ENCODE measurements at regions not wholly inside any gene's neighbourhood (a gene's known extent, or its start where the extent isn't known, plus 50 kb on each side); places are given as distances from the start of the nearest gene placed in this dataset.

DNA sequence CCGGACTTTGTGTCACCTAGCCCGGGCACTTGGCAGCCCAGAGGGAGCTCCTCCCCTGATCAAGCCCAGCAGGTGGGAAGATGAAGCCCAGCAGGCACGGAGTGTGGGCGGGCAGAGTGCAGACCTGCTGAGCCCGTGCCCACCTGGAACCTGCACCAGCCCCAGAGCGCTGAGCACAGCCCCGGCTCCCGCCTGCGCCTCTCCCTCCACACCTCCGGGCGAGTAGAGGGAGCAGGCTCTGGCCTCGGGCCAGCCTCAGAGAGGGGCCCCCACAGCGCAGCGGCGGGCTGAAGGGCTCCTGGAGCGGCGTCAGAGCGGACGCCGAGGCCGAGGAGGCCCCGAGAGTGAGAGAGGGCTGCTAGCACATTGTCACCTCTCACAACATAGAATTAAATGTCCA is 257.7 kb downstream of the VGLL3 start:
- DNase-seq, result no peak

DNA sequence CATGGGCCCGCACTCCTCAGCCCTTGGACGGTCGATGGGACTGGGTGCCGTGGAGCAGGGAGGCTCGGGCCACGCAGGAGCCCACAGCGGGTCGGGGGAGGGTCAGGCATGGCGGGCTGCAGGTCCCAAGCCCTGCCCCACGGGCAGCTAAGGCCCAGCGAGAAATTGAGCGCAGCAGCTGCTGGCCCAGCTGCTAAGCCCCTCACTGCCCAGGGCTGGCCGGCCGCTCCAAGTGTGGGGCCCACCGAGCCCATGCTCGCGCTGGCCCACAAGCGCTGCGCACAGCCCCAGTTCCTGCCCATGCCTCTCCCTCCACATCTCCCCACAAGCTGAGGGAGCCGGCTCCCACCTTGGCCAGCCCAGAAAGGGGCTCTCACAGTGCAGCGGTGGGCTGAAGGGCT is 259.4 kb downstream of the VGLL3 start:
- no peak for DNase-seq

DNA sequence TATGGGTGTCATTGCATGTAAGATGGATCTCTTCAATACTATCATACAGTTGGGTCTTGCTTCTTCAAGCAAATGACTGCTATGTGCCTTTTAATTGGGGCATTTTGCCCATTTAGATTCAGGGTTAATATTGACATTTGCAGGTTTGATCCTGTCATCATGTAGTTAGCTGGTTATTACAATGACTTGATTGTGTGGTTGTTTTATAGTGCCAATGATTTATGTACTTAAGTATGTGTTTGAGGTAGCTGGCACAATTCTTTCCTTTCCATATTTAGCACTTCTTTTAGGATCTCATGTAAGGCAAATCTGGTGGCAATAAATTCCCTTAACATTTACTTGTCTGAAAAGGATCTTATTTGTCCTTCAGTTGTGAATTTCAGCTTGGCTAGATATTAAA is 267.5 kb downstream of the VGLL3 start:
- no peak for DNase-seq

DNA sequence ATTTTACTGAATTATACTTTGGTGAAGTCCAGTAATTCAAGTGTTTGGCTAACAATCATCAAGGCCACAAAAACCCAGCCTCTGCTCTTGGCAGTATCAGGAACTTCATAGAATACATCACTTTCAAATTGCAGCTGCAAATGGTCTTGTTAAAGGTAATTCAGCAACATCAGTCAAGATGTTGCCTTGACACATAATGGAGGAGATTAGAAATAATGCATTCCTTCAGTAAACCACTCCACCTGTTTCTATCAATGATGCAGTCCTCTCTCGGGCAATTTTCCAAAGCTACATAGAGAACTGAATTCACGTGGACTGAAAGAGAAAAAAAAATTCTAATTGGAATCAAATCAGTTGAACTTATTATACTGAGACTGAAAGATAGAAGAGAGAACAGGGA is 279.3 kb downstream of the VGLL3 start:
- DNase-seq, result no peak

DNA sequence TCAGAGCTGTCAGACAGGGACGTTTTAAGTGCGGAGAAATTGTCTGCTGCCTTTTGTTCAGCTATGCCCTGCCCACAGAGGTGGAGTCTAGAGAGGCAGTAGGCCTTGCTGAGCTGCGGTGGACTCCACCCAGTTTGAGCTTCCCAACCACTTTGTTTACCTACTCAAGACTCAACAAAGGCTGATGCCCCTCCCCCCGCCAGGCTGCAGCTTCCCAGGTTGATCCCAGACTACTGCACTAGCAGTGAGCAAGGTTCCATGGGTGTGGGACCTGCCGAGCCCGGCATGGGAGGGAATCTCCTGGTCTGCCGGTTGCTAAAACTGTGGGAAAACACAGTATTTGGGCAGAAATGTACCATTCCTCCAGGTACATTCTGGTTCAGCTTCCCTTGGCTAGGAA is 282.1 kb downstream of the VGLL3 start:
- DNase-seq, result no peak

DNA sequence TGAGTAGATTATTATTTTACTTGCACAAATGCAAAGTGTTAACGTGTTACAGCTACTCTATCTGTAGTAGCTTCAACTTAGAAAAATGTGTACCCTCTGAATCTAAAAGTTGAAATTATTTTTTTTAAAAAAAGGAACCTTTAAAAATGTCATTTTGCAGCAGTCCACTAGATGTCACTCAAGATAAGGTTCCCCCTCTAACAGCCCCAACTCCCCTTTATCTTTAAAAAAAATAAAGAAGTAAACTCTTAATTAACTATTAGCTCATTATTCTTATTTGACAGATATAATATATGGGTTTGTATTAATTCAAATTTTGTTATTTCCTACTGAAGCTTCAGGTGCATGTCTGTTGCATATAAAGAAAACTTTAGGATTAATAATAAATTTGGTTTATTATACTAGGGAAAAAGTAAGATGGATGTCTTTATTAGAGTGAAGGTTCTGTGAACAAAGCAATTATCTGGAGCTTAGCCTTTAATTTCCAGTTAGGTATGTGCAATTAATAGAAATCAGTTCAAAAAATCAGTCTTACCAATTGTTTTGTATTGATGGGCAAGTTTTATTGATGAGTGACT is 288.5 kb downstream of the VGLL3 start:
- no peak for DNase-seq

DNA sequence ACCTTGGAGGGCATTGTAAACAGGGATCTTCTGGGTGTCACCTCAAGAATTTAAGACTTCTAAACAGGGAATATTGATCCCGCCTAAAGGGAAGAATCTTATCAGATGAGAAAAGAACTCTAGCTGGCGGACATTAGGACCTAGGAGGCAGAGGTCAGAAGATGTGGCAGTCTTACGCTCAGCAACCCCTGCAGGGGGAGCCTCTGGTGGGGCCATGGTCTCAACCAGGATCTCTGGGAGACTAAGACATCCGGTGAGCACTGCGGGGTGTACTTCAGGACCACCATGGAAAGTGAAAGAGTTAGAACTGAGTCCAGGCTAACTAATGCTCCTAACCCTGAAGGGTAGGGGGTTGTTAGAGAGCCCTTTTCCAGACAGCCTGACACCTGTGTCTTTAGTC is 295.2 kb downstream of the VGLL3 start:
- DNase-seq, result no peak

DNA sequence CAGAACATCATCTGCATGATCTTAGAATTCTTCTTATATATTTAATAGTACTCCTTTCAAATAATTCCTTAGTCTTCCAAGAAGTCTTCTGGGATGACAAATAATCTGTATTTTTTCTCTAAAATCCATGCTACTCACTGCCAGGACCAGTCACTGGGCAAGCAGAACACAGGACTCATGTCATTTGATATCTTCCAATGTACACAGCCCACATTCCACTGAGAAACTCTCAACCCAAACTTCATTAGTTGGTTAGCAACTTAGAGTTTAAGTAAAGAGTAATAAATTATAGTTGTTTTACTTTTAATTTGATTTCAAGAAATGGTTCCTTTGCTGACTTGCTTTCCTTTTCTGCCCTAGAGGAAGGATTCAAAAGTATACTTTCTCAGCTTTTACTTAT is 317.0 kb downstream of the VGLL3 start:
- no peak for DNase-seq

DNA sequence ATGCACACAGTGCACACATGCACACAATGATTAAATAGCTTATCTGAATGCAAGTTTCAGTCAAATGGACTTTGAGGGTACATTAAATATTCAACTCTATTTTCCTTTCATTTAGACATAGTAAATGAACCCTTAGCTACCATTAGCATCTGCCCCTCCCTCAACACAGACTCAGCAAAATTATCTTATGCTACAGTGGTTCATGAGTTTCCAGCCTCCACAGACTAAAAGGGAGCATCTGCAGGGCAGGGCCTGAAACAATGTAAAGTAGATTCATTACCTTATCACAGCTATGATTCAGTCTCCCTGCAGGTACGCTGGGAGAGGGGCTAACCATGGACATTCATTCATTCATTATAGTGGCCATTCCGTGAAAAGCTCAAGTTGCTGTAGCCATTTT is 329.1 kb downstream of the VGLL3 start:
- DNase-seq, result no peak

DNA sequence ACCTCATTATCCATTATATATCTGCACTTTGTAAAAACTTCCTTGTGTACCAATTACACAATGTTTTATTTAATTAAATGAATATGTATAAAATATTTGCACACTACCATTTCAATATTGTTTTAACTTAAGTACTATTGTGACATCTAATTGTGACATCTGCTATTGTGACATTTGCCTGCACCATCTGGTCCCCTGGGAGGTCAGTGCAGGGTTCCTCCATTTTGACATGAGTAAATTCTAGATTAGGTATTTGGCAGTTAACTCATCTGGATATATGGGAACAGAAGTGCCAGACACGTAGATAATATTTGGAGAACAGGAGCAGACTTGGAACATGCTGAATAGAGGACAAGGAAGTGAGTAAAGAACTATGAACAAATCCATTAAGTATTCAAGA is 332.1 kb downstream of the VGLL3 start:
- no peak for DNase-seq

DNA sequence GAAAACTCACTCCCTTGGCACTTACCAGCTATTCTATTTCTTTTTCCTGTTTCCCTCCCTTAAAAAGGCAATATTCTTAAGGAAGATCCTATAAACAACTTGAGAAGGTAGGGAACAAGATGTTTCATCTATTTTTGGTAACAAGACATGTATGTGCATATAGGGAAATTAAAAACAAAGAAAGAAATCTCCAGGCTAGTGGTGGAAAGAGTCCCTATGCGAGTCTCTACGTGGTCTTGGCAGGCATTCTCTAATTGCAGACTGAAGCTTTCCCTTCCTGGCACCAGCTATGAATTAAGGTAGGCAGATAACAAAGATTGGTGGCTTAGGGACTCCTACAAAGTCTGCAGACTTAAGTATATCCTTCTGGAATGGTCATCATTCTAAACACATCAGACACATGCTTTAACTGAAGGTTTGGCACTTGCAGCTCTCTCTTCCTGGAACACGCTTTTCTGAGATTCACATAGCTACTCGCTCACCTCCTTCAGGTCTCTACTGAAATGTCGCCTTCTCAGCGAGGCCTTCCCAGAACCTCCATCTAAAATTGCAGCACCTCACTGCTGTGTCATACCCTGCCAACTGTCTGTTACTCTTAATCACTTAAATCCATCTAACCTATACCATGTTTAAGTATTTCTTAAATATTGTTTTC is 336.0 kb downstream of the VGLL3 start:
- no peak for DNase-seq

DNA sequence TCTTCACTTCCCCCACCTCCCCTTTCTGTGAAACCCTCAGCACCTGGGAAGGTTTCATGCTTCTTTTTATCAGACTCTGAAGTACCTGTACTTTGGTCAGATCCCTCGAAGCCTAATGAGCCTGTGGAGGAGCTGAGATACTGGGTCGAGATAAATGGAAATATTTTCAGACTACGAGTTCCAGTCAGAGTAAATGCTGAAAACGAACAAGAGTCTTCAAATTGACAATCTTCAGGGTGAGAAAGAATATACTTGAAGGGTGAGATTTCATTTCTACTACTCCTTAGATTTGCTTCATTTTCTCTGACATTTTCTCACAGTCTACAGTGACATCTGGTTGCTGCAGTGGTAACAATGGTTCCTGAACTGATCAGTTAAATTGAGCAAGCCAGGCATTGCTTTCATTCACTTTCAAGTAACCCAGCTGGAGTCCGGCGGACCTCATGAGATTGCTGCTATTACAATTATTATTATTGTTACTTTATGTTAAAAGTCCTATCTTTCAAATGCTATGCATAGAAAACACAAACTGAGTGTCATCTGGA is 337.2 kb downstream of the VGLL3 start:
- no peak for DNase-seq

DNA sequence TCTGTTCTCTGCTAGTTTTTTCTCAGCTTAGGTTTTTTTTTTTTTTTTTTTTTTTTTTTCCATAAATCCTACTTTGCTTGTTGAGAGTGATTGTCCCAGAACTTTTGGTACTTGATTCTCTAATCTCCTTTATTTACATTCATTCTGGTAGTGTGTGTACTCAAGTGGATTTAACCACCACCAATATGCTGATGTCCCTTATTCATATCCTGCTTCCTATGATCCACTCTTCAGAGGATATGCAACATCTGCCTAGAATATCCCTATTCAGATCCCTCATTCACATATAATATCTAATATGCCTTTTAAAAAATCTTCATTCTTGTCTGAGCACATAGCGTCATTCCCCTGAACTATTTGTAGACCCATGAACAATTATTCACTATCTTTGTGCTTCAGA is 342.9 kb downstream of the VGLL3 start:
- no peak for DNase-seq

DNA sequence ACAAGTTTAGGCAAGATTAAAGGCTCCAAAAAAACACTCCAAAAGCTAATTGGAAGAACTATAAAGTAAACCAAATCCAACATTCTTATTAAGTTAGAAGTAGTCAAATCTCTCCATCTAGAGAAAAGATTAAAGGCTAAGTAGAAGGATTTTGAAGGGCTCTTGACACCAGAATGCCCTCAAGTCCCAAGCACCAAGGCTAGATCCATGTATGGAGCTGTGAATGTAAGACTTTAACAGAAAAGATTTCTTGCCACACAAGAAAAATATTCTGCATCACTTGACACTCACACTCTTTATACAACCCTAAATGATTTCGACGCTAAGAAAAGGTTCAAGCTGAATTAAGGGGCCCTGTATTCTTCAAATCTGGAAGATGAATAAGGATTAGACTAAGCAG is 345.2 kb downstream of the VGLL3 start:
- DNase-seq, result no peak

DNA sequence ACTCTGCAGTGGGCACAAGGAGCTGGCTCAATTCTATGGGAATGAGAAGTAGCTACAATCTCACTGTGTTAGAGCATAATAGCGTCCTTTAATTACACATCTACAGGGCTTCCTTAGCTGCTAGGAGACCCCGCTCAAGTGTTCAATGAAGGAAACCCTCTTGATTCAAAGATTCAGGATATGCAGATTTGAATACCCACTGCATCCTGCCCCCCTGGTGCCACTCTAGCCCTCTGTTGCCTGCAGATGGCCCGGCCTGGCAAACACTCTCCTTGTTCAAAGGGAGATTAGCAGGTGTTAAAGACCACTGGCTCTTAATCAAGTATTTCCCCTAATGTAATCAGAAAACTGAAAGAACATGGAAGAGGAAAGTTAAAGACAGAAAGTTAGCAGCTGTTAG is 356.6 kb downstream of the VGLL3 start:
- no peak for DNase-seq

DNA sequence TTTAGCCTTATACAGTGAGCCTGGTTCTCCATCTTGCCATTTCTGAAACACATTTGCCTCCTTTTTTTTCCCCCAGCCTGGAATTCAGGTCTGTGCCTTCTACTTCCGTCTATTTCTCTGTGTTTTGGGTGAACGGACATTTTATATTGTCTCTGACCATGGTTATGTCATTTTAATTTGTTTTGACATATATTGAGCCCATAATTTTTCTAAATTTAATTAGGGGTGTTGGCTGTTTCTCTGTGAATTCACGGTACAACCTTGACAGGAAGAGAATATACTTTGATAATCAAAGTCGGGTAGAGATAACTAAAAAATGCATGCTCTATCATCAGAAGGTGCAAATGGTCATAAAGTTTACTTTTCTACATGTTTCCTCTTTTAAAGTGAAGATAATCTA is 361.4 kb downstream of the VGLL3 start:
- no peak for DNase-seq

DNA sequence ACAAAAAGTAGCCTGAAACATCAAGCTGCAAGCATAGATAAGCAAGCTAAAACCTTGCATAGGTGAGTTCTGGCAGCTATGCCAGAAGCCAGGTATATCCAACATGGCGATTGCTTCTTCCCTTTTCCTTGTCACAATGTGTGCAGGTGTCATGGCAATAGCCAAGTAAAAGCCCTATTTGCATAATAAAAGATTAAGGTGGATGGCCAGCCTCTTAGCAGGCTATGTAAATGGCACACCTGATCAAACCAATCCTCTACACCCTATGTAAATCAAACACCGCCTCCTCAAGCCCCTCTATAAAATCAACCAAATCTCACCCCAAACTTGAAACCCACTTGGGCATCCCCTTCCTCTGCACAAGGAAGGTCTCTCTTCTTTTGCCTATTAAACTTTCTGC is 366.8 kb downstream of the VGLL3 start:
- DNase-seq, result no peak

DNA sequence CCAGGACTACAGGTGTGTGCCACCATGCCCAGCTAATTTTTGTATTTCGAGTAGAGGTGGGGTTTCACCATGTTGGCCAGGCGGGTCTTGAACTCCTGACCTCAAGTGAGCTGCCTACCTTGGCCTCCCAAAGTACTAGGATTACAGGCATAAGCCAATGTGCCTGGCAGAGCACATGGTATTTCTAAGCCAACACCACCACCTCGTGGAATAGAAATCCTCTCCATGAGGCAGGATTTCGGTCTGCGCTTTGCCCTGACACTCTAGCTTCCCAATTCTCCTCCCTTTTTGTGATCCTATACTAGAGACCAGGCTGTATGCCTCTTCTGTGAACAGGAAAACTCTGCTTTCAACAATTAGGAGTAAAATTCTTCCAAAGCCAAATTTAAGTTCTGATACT is 372.2 kb downstream of the VGLL3 start:
- no peak for DNase-seq

DNA sequence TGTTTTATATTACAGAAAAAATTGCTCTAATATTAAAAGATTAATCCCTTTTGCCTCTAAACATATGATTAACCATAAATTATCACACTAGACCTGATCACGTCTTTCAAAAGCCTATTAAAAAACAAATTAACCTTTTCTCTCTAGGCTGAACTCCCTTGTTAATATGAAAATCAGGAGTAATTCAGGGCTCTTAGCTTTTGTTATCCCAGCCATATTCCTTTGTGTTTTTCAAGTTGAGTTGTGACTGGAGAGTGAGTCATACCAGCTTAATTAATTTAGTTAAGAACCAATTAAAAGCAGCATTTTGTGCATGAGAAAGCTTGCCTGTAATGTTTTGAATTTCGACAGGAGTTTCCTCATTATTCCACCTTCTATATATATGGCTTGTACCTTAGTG is 385.8 kb downstream of the VGLL3 start:
- DNase-seq, result no peak

DNA sequence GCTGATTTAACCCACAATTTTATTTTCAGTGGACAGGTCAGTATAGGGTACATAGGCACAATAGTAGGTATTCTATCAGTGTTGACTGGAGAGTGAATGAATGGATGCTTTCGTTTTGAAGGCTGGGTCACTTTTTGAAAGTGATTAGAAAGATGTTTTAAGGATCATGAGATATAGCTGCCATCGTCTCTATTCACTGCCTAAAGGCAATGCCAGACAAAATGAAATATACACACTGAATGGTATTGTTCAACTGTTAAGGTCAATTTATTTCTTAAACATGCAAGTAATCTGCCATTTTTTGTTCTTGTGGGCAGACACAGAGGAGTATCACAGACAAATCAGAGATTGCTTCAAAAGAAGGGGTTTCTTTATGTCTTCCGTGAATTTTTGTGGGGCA is 395.3 kb downstream of the VGLL3 start:
- no peak for DNase-seq

DNA sequence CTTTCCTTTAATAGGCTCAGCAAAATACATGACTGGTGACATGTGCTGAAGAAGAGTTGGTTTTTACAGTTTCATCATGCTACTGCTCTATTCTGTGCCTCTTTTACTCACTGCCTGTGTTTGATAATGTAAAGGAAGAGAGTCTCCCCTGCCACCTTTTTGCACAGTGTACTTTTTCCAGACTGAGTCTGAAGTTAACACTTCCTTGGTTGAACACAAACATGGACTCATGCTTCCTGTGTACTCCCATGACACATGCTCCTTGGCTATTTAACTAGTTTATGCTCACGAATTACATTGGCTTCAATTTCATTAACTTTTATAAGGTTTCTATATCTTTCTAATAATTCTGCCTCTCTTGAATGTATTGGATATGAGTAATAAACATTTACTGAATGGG is 396.1 kb downstream of the VGLL3 start:
- no peak for DNase-seq

DNA sequence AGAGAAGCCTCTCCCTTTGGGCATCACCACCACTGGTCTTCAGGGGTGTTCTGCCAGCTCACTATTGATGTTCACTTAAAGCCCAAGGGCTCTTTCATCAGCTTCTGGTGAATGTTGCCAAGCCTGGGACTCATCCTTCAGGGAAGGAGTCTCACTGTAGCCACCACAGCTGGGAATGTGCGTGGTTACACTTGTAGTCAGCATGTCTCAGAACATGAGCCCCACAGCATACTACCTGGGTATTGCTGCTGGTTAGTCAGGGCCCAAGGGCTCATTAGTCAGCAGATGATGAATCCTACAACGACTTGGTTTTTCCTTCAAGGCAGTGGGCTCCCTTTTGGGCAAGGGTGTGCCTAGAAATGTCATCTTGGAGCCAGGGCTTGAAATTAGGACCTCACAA is 412.9 kb downstream of the VGLL3 start:
- DNase-seq, result no peak

DNA sequence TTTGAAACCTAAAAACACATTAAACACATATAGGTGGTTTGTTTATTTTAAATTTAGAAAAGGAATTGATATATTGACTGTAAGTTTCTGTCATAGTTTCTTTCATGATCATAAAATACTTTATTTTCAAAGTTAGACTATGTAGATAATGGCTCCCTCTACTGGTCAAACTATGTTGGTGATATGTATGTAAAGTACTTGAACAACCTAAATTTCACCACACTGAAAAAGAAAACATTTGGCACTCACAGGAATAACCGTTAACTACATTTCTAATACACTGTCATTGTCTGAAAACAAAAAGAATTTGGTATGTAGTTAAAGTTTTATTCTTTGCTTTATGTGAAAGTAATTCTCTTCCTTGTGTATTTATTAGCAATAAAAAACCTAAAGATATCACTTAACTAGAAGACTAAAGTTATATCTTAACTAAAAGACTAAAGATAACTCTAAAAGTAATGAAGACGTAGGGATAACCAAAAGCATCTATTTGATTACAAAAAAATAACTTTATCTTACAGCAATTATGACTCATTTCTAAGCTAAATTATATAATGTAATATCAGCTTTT is 427.5 kb downstream of the VGLL3 start:
- no peak for DNase-seq

Data from nucleus accumbens (tissue), 56 donors.